B cell (primary cell): ENCODE measurements at regions not wholly inside any gene's neighbourhood (a gene's known extent, or its start where the extent isn't known, plus 50 kb on each side); places are given as distances from the start of the nearest gene placed in this dataset.

Experiments
- EZH2 ChIP-seq: IDR thresholded peaks from 2 replicates; pipeline ENCODE4 v1.6.1; 2012; ENCODE audit warnings: borderline replicate concordance, low read depth, mild to moderate bottlenecking, moderate library complexity, low read length; ENCODE audit not compliant: insufficient read depth, poor library complexity, severe bottlenecking
- TF ChIP-seq, protein P1 (sequence below): fragments of 200-600 bp; IDR thresholded peaks from one replicate; pipeline ENCODE4 v1.8.0; 2022; ENCODE audit warnings: antibody characterized with exemption, mild to moderate bottlenecking

DNA sequence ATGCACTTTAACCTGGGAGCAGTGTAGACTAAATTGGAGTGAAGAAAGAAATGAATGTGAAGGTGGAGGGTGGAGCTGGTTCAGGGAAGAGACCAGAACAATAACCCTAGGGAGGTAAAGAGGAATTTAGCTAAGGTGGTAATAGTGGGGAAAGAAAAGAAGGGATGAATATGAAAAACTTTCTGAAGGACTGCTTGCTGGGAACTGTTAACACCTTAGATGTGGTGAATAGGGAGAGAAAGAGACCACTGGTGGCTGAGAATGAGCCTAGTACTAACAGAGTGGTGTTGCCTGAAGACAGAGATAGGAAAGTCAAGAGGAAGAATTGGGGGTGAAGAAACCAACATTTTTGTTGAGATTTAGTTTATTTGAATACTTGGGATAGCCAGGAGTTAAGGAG is 78.4 kb upstream of the HS3ST5 start:
- no peak for TF ChIP-seq EZH2
- TF ChIP-seq, protein P1, sequence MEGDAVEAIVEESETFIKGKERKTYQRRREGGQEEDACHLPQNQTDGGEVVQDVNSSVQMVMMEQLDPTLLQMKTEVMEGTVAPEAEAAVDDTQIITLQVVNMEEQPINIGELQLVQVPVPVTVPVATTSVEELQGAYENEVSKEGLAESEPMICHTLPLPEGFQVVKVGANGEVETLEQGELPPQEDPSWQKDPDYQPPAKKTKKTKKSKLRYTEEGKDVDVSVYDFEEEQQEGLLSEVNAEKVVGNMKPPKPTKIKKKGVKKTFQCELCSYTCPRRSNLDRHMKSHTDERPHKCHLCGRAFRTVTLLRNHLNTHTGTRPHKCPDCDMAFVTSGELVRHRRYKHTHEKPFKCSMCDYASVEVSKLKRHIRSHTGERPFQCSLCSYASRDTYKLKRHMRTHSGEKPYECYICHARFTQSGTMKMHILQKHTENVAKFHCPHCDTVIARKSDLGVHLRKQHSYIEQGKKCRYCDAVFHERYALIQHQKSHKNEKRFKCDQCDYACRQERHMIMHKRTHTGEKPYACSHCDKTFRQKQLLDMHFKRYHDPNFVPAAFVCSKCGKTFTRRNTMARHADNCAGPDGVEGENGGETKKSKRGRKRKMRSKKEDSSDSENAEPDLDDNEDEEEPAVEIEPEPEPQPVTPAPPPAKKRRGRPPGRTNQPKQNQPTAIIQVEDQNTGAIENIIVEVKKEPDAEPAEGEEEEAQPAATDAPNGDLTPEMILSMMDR, result no peak
